ENCODE measurements at regions not wholly inside any gene's neighbourhood (a gene's known extent, or its start where the extent isn't known, plus 50 kb on each side); places are given as distances from the start of the nearest gene placed in this dataset.

DNA sequence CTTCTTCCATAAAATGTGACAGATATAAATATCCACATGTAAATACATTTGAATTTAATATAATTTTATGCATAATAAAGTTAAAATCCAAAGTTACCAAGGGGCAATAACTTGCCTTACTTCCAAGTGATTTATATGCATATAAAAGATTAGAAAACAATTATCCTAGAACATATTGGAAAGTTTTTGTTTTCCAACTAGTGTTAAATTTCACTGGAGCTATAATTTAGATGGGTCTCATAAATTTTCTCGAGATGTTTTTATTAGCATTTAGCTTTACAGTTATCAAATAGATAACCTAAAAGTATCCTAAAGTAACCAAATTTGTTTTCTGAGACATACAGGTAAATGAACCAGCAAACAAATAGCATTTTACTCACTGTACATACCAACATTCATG lies 225.3 kb downstream of the SPRY2 start:
- TF ChIP-seq, protein P1, sequence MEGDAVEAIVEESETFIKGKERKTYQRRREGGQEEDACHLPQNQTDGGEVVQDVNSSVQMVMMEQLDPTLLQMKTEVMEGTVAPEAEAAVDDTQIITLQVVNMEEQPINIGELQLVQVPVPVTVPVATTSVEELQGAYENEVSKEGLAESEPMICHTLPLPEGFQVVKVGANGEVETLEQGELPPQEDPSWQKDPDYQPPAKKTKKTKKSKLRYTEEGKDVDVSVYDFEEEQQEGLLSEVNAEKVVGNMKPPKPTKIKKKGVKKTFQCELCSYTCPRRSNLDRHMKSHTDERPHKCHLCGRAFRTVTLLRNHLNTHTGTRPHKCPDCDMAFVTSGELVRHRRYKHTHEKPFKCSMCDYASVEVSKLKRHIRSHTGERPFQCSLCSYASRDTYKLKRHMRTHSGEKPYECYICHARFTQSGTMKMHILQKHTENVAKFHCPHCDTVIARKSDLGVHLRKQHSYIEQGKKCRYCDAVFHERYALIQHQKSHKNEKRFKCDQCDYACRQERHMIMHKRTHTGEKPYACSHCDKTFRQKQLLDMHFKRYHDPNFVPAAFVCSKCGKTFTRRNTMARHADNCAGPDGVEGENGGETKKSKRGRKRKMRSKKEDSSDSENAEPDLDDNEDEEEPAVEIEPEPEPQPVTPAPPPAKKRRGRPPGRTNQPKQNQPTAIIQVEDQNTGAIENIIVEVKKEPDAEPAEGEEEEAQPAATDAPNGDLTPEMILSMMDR (IDR thresholded peaks at IDR 0.05 in 2 of 3, conservative IDR thresholded peaks at IDR 0.05 in 1 of 3; ENCODE audit: borderline replicate concordance in 1 of 3, insufficient read depth in 1 of 3, low read depth in 2 of 3, low read length in 2 of 3) = no peak
- TF ChIP-seq POLR2A (IDR thresholded peaks at IDR 0.05; ENCODE audit: borderline replicate concordance, extremely low read depth, insufficient read depth, insufficient read length) (no peak), ELF1 (IDR thresholded peaks at IDR 0.05; ENCODE audit: borderline replicate concordance, low read depth) (no peak), ZNF274 (IDR thresholded peaks at IDR 0.05; ENCODE audit: low read depth, low read length) (no peak), POLR2AphosphoS5 (IDR thresholded peaks at IDR 0.05; ENCODE audit: low read depth, low read length) (no peak), TCF7L2 (IDR thresholded peaks at IDR 0.05; ENCODE audit: borderline replicate concordance, extremely low read depth, insufficient read depth, insufficient read length) (no peak), EZH2 (IDR thresholded peaks at IDR 0.05) (no peak), ZFX (IDR thresholded peaks at IDR 0.05) (no peak)
- TF ChIP-seq, protein P2, sequence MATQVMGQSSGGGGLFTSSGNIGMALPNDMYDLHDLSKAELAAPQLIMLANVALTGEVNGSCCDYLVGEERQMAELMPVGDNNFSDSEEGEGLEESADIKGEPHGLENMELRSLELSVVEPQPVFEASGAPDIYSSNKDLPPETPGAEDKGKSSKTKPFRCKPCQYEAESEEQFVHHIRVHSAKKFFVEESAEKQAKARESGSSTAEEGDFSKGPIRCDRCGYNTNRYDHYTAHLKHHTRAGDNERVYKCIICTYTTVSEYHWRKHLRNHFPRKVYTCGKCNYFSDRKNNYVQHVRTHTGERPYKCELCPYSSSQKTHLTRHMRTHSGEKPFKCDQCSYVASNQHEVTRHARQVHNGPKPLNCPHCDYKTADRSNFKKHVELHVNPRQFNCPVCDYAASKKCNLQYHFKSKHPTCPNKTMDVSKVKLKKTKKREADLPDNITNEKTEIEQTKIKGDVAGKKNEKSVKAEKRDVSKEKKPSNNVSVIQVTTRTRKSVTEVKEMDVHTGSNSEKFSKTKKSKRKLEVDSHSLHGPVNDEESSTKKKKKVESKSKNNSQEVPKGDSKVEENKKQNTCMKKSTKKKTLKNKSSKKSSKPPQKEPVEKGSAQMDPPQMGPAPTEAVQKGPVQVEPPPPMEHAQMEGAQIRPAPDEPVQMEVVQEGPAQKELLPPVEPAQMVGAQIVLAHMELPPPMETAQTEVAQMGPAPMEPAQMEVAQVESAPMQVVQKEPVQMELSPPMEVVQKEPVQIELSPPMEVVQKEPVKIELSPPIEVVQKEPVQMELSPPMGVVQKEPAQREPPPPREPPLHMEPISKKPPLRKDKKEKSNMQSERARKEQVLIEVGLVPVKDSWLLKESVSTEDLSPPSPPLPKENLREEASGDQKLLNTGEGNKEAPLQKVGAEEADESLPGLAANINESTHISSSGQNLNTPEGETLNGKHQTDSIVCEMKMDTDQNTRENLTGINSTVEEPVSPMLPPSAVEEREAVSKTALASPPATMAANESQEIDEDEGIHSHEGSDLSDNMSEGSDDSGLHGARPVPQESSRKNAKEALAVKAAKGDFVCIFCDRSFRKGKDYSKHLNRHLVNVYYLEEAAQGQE (IDR thresholded peaks at IDR 0.05; ENCODE audit: low read depth) = no peak
